GM10266 (cell line): ENCODE measurements at regions not wholly inside any gene's neighbourhood (a gene's known extent, or its start where the extent isn't known, plus 50 kb on each side); places are given as distances from the start of the nearest gene placed in this dataset.

ENCODE experiments used
- DNase-seq: peaks from one replicate; pipeline ENCODE4 v3.0.0; 2012; ENCODE audit errors: extremely low spot score
- CTCF ChIP-seq: IDR thresholded peaks from 2 replicates; pipeline ENCODE4 v1.5.1; 2012; ENCODE audit warnings: mild to moderate bottlenecking, low read depth; ENCODE audit not compliant: control insufficient read depth, insufficient read depth; ENCODE audit errors: missing control alignments

DNA sequence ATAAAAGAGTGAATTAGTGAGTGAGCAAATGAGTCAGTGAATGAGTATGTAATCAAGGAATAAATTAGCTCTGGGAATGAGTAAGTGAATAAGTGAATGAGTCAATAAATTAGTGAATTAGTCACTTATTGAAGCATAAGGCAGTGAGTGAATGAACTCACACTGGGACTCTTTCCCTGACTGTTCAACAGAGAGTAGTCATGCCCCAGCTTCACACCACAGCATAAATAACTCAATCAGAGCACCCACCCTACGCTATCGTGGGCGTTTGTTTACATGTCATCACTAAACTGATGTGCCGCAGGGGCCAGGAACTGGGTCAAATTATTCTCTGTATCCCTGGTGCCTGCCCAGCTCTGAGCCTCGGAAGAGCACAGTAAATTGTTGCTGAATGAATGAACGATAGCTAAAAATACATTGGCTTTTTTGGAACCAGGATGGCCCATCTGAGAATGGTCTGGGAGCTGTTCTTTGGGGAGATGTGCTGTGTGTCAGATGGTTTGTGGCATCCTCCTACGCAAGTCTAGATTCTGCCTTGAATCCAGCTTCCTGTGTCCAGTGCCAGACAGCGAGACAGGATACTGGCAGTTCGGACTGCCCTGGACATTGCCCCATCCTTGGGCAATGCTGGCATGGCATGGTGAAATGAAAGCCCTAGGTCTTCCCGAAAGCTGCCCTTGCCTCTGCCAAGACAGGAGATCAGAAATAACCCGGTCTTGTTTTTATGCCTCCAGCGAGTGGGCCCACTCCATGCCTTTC lies 98.0 kb upstream of the RTL1 start:
- no peak for DNase-seq

DNA sequence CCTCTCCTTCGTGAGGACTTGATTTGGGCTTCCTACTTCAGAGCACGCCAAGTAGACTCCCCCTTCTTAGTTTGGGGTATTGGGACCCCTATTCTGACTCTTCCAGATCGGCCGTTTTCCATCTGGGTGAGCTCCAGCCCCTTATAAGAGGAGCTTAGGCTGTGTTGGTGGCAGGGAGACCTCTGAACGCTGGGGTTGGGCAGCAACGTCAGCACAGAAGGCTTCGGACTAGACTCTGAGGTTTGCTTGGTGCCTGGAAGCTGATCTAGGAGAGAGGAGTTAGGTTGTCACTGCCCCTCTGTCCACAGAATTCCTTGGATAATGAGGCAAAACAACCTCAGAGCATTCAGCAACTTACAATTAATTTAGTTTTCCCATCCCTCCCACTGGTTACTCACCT lies 99.2 kb upstream of the RTL1 start:
- no peak for TF ChIP-seq CTCF
- no peak for DNase-seq

More for the DNA sequence above, 98.0 kb upstream of the RTL1 start:
- TF ChIP-seq CTCF, result no peak

GRCh38 chr14:101004176-101004575 lies 100.7 kb upstream of the RTL1 start:
- DNase-seq, result no peak
- TF ChIP-seq CTCF, result no peak

- TF ChIP-seq CTCF, result no peak
- DNase-seq, result no peak
These were observed 101.4 kb upstream of the RTL1 start for GRCh38 chr14:101004954-101005353.

GRCh38 chr14:101005447-101005846 lies 101.9 kb upstream of the RTL1 start:
- no peak for DNase-seq
- no peak for TF ChIP-seq CTCF

DNA sequence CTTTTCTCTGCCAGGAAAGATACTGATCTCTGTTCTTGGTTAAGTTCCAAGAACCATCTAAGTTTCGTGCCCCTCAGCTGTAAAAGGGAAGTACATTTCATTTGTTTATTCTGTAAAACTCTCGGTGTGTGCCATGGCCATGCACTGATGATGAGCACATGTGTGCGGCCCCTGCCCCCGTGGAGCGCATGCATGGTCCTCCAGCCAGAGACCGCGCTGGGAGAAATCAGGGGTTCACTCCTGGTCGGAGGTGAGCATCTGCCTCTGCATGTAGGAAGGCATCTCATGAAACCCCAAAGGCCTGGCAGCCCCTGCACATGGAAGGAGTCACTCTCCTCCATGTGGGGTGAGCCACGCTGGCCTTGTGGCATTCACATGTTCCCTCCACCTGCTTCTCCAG lies 102.5 kb upstream of the RTL1 start:
- DNase-seq, result no peak
- TF ChIP-seq CTCF, result no peak

- no peak for DNase-seq
- TF ChIP-seq CTCF, result no peak
These were observed 103.6 kb upstream of the RTL1 start for GRCh38 chr14:101007004-101007614.
